Erythroblast (primary cell): ENCODE measurements at regions not wholly inside any gene's neighbourhood (a gene's known extent, or its start where the extent isn't known, plus 50 kb on each side); places are given as distances from the start of the nearest gene placed in this dataset.
"Not testable (repeated sequence)": the region's sequence is repeated elsewhere in the genome, so short reads cannot be mapped to it uniquely, and the experiment has no call there.

Experiments
- DNase-seq, 2 experiments: peaks; one replicate each; lab custom pipeline; 2025; lab: John Stamatoyannopoulos, UW
- GATA1 ChIP-seq: IDR thresholded peaks from 2 replicates; pipeline ENCODE4 v1.6.1; 2011; ENCODE audit warnings: low read depth, mild to moderate bottlenecking, control low read depth, low read length, moderate library complexity
- POLR2A ChIP-seq: IDR thresholded peaks from 2 replicates; pipeline ENCODE4 v1.6.1; 2011; ENCODE audit warnings: mild to moderate bottlenecking, low read length

- DNase-seq = no peak
These were observed 212.4 kb upstream of the SPAG17 start for GRCh38 chr1:118397496-118397859.

GRCh38 chr1:118396829-118397495 is 211.9 kb upstream of the SPAG17 start:
- no peak for TF ChIP-seq POLR2A
- no peak for TF ChIP-seq GATA1
- no peak for DNase-seq

More at GRCh38 chr1:118397496-118397859, 212.4 kb upstream of the SPAG17 start:
- TF ChIP-seq GATA1 (no peak), POLR2A (no peak)

GRCh38 chr1:118396279-118396678 is 211.3 kb upstream of the SPAG17 start:
- DNase-seq = no peak
- TF ChIP-seq GATA1 (no peak), POLR2A (no peak)

- DNase-seq = no peak
- TF ChIP-seq POLR2A = no peak
- TF ChIP-seq GATA1 = no peak
These were observed 210.5 kb upstream of the SPAG17 start for GRCh38 chr1:118395430-118395991.

GRCh38 chr1:118390955-118391354 is 205.9 kb upstream of the SPAG17 start:
- no peak for TF ChIP-seq POLR2A
- TF ChIP-seq GATA1 = no peak
- no peak for DNase-seq

- DNase-seq = no peak
- TF ChIP-seq POLR2A (no peak), GATA1 (no peak)
These were observed 203.4 kb upstream of the SPAG17 start for GRCh38 chr1:118388301-118388959.

- no peak for DNase-seq
These were observed 196.3 kb upstream of the SPAG17 start for GRCh38 chr1:118381197-118381869.

GRCh38 chr1:118377183-118377582 is 192.2 kb upstream of the SPAG17 start:
- DNase-seq = not testable (repeated sequence)

More at GRCh38 chr1:118381197-118381869, 196.3 kb upstream of the SPAG17 start:
- no peak for TF ChIP-seq POLR2A
- no peak for TF ChIP-seq GATA1

GRCh38 chr1:118371612-118372011 is 186.6 kb upstream of the SPAG17 start:
- no peak for DNase-seq
- no peak for TF ChIP-seq POLR2A
- no peak for TF ChIP-seq GATA1

- TF ChIP-seq POLR2A (no peak), GATA1 (no peak)
- no peak for DNase-seq
These were observed 185.8 kb upstream of the SPAG17 start for GRCh38 chr1:118370861-118371260.

- TF ChIP-seq GATA1 (no peak), POLR2A (no peak)
- no peak for DNase-seq
These were observed 181.3 kb upstream of the SPAG17 start for GRCh38 chr1:118366286-118366685.

GRCh38 chr1:118364882-118365281 is 179.9 kb upstream of the SPAG17 start:
- TF ChIP-seq POLR2A = no peak
- no peak for TF ChIP-seq GATA1
- DNase-seq = no peak

- DNase-seq = no peak
- TF ChIP-seq POLR2A (no peak), GATA1 (no peak)
These were observed 178.4 kb upstream of the SPAG17 start for GRCh38 chr1:118363396-118363795.

- TF ChIP-seq POLR2A = no peak
- TF ChIP-seq GATA1 = no peak
- DNase-seq = no peak
These were observed 175.8 kb upstream of the SPAG17 start for GRCh38 chr1:118360817-118361216.
